ENCODE measurements at regions not wholly inside any gene's neighbourhood (a gene's known extent, or its start where the extent isn't known, plus 50 kb on each side); places are given as distances from the start of the nearest gene placed in this dataset.
"Not testable (repeated sequence)": the region's sequence is repeated elsewhere in the genome, so short reads cannot be mapped to it uniquely, and the experiment has no call there.

GRCh38 chr21:35506771-35507170 lies 457.7 kb upstream of the RUNX1 start:
- DNase-seq (ENCODE audit: low spot score) = no peak
- ATAC-seq (ENCODE audit: low FRiP score) = no peak
- TF ChIP-seq CTCF (IDR thresholded peaks at IDR 0.05) = no peak

- ATAC-seq (ENCODE audit: low FRiP score) (no peak), DNase-seq (ENCODE audit: low spot score) (no peak)
- no peak for TF ChIP-seq CTCF (IDR thresholded peaks at IDR 0.05)
Measured at GRCh38 chr21:35506352-35506751, 457.2 kb upstream of the RUNX1 start.

GRCh38 chr21:35504951-35505466 lies 455.9 kb upstream of the RUNX1 start:
- ATAC-seq (ENCODE audit: low FRiP score) = no peak
- DNase-seq (ENCODE audit: low spot score) = no peak
- TF ChIP-seq CTCF (IDR thresholded peaks at IDR 0.05) = no peak

- no peak for ATAC-seq (ENCODE audit: low FRiP score)
- no peak for DNase-seq (ENCODE audit: low spot score)
- TF ChIP-seq CTCF (IDR thresholded peaks at IDR 0.05) = no peak
Measured at GRCh38 chr21:35504277-35504676, 455.2 kb upstream of the RUNX1 start.

- no peak for TF ChIP-seq CTCF (IDR thresholded peaks at IDR 0.05)
- no peak for DNase-seq (ENCODE audit: low spot score)
- no peak for ATAC-seq (ENCODE audit: low FRiP score)
Measured at GRCh38 chr21:35503671-35504070, 454.6 kb upstream of the RUNX1 start.

GRCh38 chr21:35502821-35503220 lies 453.7 kb upstream of the RUNX1 start:
- no peak for DNase-seq (ENCODE audit: low spot score)
- no peak for TF ChIP-seq CTCF (IDR thresholded peaks at IDR 0.05)
- no peak for ATAC-seq (ENCODE audit: low FRiP score)

- DNase-seq (ENCODE audit: low spot score); ATAC-seq (ENCODE audit: low FRiP score): not testable (repeated sequence)
Measured at GRCh38 chr21:35497522-35497921, 448.4 kb upstream of the RUNX1 start.
